ENCODE measurements at regions not wholly inside any gene's neighbourhood (a gene's known extent, or its start where the extent isn't known, plus 50 kb on each side); places are given as distances from the start of the nearest gene placed in this dataset.

DNA sequence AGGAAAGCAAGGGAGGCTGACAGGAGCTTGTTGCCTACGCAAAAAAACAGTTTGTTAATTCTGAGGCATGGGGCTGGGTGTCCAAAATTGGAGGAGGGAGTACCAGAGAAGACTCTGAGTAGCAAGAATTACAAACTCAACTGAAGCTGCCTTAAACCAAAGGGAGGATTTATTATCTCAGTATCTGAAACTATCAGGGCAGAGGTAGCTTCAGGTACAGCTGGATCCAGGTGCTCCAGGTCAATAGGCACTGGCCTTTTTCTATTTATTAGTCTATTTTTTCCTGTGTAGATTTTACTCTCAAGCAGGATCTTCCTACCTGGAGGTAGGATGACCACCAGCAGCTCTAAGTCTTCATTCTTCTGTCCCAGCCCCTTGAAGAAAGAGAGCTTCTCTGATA is 135.3 kb upstream of the NCOR2 start:
- Mint-ChIP-seq H3K36me3 (peaks cover 0 to 2% of the 10 kb centered on the region in 2 donors), H3K4me3 (no peak overlapping the region), H3K4me1 (peaks cover 49% of the 10 kb centered on the region), H3K9me3 (peaks cover 0 to 3% (median under 1%) of the 10 kb centered on the region in 7 donors), H3K27me3 (ENCODE audit: low read depth in 3 of 3) (peaks cover 1 to 18% (median 7%) of the 10 kb centered on the region in 3 donors), H3K27ac (peak overlapping the region in 5 of 7 donors; percentile 57 to 83 (median 80))
- Histone ChIP-seq H3K9me3 (replicated peaks in 1 of 2; ENCODE audit: control insufficient read depth in 1 of 2, insufficient read depth in 1 of 2, low read length in 2 of 2) (peaks cover 0 to 1% of the 10 kb centered on the region in 2 donors), H3K27me3 (ENCODE audit: control insufficient read depth in 2 of 2, insufficient read depth in 2 of 2, low read length in 2 of 2) (no peaks in the 10 kb centered on the region), H2AFZ (ENCODE audit: insufficient read depth, low read depth, low read length, poor library complexity, severe bottlenecking) (no peak overlapping the region), H3K27ac (ENCODE audit: low read depth in 1 of 2, low read length in 2 of 2) (peak overlapping the region in 1 of 2 donors; percentile 2), H3K4me2 (replicated peaks; ENCODE audit: extremely low read depth, low read length, poor library complexity, severe bottlenecking) (no peak overlapping the region), H3K4me1 (ENCODE audit: control insufficient read depth in 1 of 2, insufficient read depth in 2 of 2, low read length in 2 of 2) (peaks cover 30 to 35% of the 10 kb centered on the region in 2 donors), H3K9ac (ENCODE audit: insufficient read depth, low read length, poor library complexity, severe bottlenecking) (no peak overlapping the region), H4K20me1 (ENCODE audit: insufficient read depth, low read length) (no peaks in the 10 kb centered on the region), H3K4me3 (replicated peaks in 1 of 3; ENCODE audit: low read depth in 2 of 3, low read length in 3 of 3) (no peak overlapping the region), H3K36me3 (replicated peaks in 1 of 2; ENCODE audit: control insufficient read depth in 1 of 2, insufficient read depth in 2 of 2, low read length in 2 of 2) (no peaks in the 10 kb centered on the region), H3K79me2 (ENCODE audit: insufficient read depth, low read length) (no peaks in the 10 kb centered on the region)
- no CpG with 5 or more reads among the region's 1 CpG for WGBS (ENCODE audit: insufficient coverage)
- intact Hi-C loops (cut with micrococcal nuclease), result no loop called here
- no peak for TF ChIP-seq CTCF (IDR thresholded peaks at IDR 0.05)
- no peak for DNase-seq

DNA sequence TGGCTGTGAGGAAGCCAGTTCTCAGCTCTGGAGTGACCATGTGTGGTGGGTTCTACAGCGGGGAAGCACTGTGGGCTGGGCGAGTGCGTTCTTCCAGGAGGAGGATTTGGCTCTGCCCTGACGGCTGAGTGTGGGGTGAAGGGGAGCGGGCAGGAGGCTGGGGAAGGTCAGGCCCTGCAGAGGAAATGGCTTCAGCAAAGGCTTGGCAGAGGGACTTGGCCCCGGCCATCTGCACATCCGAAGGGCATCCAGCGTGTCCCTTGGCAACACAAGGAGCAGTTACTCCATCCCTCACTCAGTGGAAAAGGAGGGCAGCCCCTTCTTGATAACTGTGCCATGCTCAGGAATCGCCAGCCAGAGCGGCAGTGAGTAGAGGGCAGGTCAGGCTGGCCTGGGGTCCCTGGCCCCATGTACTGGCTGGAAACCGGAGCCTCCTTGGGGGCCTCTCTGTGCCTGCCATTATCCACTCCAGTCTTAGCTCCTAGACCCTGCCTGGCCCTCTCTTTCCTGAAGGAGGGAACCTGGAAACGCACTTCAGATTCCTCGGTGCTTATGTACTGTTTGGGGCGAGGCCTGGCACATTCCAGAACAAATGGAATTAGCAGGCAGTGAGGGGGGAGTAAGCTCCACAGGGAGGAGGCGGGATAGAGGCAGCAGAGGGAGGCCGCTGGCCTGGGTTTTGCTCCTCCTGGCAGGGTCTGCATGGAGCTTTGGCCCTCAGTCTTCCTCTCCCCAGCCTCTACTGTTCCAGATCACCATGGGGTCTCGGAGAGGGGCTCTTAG is 133.6 kb upstream of the NCOR2 start:
- Mint-ChIP-seq H3K4me1 (peaks cover 41% of the 10 kb centered on the region), H3K27ac (no peak overlapping the region), H3K27me3 (ENCODE audit: low read depth in 3 of 3) (peaks cover 4 to 18% (median 5%) of the 10 kb centered on the region in 3 donors), H3K4me3 (no peak overlapping the region), H3K36me3 (peaks cover 0 to 2% of the 10 kb centered on the region in 2 donors), H3K9me3 (peaks cover 0 to 2% (median 0%) of the 10 kb centered on the region in 7 donors)
- WGBS (ENCODE audit: insufficient coverage), result 89% methylated on average over 8 of the region's 17 CpGs
- Histone ChIP-seq H3K9ac (ENCODE audit: insufficient read depth, low read length, poor library complexity, severe bottlenecking) (no peak overlapping the region), H2AFZ (ENCODE audit: insufficient read depth, low read depth, low read length, poor library complexity, severe bottlenecking) (no peak overlapping the region), H3K4me2 (replicated peaks; ENCODE audit: extremely low read depth, low read length, poor library complexity, severe bottlenecking) (no peak overlapping the region), H3K36me3 (replicated peaks in 1 of 2; ENCODE audit: control insufficient read depth in 1 of 2, insufficient read depth in 2 of 2, low read length in 2 of 2) (no peaks in the 10 kb centered on the region), H3K27me3 (ENCODE audit: control insufficient read depth in 2 of 2, insufficient read depth in 2 of 2, low read length in 2 of 2) (no peaks in the 10 kb centered on the region), H3K4me1 (ENCODE audit: control insufficient read depth in 1 of 2, insufficient read depth in 2 of 2, low read length in 2 of 2) (peaks cover 23 to 26% of the 10 kb centered on the region in 2 donors), H3K27ac (ENCODE audit: low read depth in 1 of 2, low read length in 2 of 2) (no peak overlapping the region), H4K20me1 (ENCODE audit: insufficient read depth, low read length) (no peaks in the 10 kb centered on the region), H3K9me3 (replicated peaks in 1 of 2; ENCODE audit: control insufficient read depth in 1 of 2, insufficient read depth in 1 of 2, low read length in 2 of 2) (no peaks in the 10 kb centered on the region), H3K4me3 (replicated peaks in 1 of 3; ENCODE audit: low read depth in 2 of 3, low read length in 3 of 3) (no peak overlapping the region), H3K79me2 (ENCODE audit: insufficient read depth, low read length) (no peaks in the 10 kb centered on the region)
- DNase-seq, result no peak
- no peak for TF ChIP-seq CTCF (IDR thresholded peaks at IDR 0.05)
- intact Hi-C loops (cut with micrococcal nuclease), result no loop called here

Measured in CD14-positive monocyte (primary cell).